ENCODE measurements at regions not wholly inside any gene's neighbourhood (a gene's known extent, or its start where the extent isn't known, plus 50 kb on each side); places are given as distances from the start of the nearest gene placed in this dataset.

GRCh38 chr3:25110642-25111041, 317.4 kb upstream of the RARB start:
- TF ChIP-seq, protein P1, sequence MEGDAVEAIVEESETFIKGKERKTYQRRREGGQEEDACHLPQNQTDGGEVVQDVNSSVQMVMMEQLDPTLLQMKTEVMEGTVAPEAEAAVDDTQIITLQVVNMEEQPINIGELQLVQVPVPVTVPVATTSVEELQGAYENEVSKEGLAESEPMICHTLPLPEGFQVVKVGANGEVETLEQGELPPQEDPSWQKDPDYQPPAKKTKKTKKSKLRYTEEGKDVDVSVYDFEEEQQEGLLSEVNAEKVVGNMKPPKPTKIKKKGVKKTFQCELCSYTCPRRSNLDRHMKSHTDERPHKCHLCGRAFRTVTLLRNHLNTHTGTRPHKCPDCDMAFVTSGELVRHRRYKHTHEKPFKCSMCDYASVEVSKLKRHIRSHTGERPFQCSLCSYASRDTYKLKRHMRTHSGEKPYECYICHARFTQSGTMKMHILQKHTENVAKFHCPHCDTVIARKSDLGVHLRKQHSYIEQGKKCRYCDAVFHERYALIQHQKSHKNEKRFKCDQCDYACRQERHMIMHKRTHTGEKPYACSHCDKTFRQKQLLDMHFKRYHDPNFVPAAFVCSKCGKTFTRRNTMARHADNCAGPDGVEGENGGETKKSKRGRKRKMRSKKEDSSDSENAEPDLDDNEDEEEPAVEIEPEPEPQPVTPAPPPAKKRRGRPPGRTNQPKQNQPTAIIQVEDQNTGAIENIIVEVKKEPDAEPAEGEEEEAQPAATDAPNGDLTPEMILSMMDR (conservative IDR thresholded peaks at IDR 0.05; ENCODE audit: low read depth in 2 of 2), result no peak
- no peak for TF ChIP-seq POLR2AphosphoS5 (IDR thresholded peaks at IDR 0.05; ENCODE audit: low read depth)
- TF ChIP-seq JUNB (IDR thresholded peaks at IDR 0.05; ENCODE audit: unreplicated experiment), result no peak
- TF ChIP-seq REST (IDR thresholded peaks at IDR 0.05; ENCODE audit: unreplicated experiment), result no peak
- TF ChIP-seq EZH2 (IDR thresholded peaks at IDR 0.05; ENCODE audit: low read depth, unreplicated experiment), result no peak
- TF ChIP-seq STAT1 (IDR thresholded peaks at IDR 0.05; ENCODE audit: unreplicated experiment), result no peak
- TF ChIP-seq EZH2phosphoT487 (IDR thresholded peaks at IDR 0.05; ENCODE audit: unreplicated experiment), result no peak
- no peak for TF ChIP-seq ZNF331 (CRISPR knock-in tag; IDR thresholded peaks at IDR 0.05; ENCODE audit: low read depth)
- no peak for TF ChIP-seq ZNF114 (CRISPR knock-in tag; IDR thresholded peaks at IDR 0.05)
- TF ChIP-seq CREB1 (CRISPR knock-in tag; IDR thresholded peaks at IDR 0.05; ENCODE audit: low read depth), result no peak
- TF ChIP-seq NANOG (IDR thresholded peaks at IDR 0.05; ENCODE audit: borderline replicate concordance), result no peak
- TF ChIP-seq, protein P2, sequence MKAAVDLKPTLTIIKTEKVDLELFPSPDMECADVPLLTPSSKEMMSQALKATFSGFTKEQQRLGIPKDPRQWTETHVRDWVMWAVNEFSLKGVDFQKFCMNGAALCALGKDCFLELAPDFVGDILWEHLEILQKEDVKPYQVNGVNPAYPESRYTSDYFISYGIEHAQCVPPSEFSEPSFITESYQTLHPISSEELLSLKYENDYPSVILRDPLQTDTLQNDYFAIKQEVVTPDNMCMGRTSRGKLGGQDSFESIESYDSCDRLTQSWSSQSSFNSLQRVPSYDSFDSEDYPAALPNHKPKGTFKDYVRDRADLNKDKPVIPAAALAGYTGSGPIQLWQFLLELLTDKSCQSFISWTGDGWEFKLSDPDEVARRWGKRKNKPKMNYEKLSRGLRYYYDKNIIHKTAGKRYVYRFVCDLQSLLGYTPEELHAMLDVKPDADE (IDR thresholded peaks at IDR 0.05), result no peak
- TF ChIP-seq, protein P3, sequence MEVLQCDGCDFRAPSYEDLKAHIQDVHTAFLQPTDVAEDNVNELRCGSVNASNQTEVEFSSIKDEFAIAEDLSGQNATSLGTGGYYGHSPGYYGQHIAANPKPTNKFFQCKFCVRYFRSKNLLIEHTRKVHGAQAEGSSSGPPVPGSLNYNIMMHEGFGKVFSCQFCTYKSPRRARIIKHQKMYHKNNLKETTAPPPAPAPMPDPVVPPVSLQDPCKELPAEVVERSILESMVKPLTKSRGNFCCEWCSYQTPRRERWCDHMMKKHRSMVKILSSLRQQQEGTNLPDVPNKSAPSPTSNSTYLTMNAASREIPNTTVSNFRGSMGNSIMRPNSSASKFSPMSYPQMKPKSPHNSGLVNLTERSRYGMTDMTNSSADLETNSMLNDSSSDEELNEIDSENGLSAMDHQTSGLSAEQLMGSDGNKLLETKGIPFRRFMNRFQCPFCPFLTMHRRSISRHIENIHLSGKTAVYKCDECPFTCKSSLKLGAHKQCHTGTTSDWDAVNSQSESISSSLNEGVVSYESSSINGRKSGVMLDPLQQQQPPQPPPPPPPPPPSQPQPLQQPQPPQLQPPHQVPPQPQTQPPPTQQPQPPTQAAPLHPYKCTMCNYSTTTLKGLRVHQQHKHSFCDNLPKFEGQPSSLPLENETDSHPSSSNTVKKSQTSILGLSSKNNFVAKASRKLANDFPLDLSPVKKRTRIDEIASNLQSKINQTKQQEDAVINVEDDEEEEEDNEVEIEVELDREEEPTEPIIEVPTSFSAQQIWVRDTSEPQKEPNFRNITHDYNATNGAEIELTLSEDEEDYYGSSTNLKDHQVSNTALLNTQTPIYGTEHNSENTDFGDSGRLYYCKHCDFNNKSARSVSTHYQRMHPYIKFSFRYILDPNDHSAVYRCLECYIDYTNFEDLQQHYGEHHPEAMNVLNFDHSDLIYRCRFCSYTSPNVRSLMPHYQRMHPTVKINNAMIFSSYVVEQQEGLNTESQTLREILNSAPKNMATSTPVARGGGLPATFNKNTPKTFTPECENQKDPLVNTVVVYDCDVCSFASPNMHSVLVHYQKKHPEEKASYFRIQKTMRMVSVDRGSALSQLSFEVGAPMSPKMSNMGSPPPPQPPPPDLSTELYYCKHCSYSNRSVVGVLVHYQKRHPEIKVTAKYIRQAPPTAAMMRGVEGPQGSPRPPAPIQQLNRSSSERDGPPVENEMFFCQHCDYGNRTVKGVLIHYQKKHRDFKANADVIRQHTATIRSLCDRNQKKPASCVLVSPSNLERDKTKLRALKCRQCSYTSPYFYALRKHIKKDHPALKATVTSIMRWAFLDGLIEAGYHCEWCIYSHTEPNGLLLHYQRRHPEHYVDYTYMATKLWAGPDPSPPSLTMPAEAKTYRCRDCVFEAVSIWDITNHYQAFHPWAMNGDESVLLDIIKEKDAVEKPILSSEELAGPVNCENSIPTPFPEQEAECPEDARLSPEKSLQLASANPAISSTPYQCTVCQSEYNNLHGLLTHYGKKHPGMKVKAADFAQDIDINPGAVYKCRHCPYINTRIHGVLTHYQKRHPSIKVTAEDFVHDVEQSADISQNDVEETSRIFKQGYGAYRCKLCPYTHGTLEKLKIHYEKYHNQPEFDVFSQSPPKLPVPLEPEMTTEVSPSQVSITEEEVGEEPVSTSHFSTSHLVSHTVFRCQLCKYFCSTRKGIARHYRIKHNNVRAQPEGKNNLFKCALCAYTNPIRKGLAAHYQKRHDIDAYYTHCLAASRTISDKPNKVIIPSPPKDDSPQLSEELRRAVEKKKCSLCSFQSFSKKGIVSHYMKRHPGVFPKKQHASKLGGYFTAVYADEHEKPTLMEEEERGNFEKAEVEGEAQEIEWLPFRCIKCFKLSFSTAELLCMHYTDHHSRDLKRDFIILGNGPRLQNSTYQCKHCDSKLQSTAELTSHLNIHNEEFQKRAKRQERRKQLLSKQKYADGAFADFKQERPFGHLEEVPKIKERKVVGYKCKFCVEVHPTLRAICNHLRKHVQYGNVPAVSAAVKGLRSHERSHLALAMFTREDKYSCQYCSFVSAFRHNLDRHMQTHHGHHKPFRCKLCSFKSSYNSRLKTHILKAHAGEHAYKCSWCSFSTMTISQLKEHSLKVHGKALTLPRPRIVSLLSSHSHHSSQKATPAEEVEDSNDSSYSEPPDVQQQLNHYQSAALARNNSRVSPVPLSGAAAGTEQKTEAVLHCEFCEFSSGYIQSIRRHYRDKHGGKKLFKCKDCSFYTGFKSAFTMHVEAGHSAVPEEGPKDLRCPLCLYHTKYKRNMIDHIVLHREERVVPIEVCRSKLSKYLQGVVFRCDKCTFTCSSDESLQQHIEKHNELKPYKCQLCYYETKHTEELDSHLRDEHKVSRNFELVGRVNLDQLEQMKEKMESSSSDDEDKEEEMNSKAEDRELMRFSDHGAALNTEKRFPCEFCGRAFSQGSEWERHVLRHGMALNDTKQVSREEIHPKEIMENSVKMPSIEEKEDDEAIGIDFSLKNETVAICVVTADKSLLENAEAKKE (CRISPR knock-in tag; IDR thresholded peaks at IDR 0.05), result no peak
